HepG2 (cell line): ENCODE measurements at regions not wholly inside any gene's neighbourhood (a gene's known extent, or its start where the extent isn't known, plus 50 kb on each side); places are given as distances from the start of the nearest gene placed in this dataset.

Experiments used
- ATAC-seq: fragments of 200-7000 bp; cut with Tn5 transposase; 3 replicates; pipeline ENCODE4 v1.9.1; 2020; ENCODE audit warnings: mild to moderate bottlenecking, moderate library complexity
- BruUV-seq: library from RNA; stranded (reverse); fragments of 400-500 nt; replicated peaks from 2 replicates; lab custom pipeline; 2021; lab: Mats Ljungman, UMichigan
- CTCF ChIA-PET: fragments of 300-600 bp; formaldehyde crosslinking; extraction: SDS; loops from one replicate; lab custom pipeline; 2021; ENCODE audit warnings: low total read pairs, inconsistent platforms, low intra/inter-chr PET ratio; lab: Yijun Ruan, JAX
- POLR2A ChIA-PET: fragments of 350-600 bp; sonication (Branson Sonifier 250); formaldehyde crosslinking; loops from one replicate; lab custom pipeline; 2020; ENCODE audit warnings: antibody characterized with exemption, inconsistent platforms; lab: Yijun Ruan, JAX
- DNase-seq: peaks from one replicate; pipeline ENCODE4 v3.0.0-alpha.2; 2015; ENCODE audit warnings: low spot score
- FAIRE-seq: peaks from 3 replicates; lab custom pipeline; 2011; peaks lifted over from hg19 to GRCh38; lab: Jason Lieb, UNC
- H2AFZ ChIP-seq: one replicate; pipeline ENCODE4 v1.6.1; 2011; ENCODE audit warnings: low read length, inconsistent platforms
- H3K27ac ChIP-seq: fragments of 300-600 bp; 3 replicates; pipeline ENCODE4 v1.8.0; 2011; ENCODE audit warnings: mixed run types, mild to moderate bottlenecking, mixed read lengths, low read length, inconsistent platforms; ENCODE audit not compliant: insufficient read depth; ENCODE audit errors: extremely low read length
- H3K27me3 ChIP-seq, 2 experiments: fragments of 200-600 bp in 1 of 2; 2 replicates in 1 of 2; 3 replicates in 1 of 2; pipeline versions ENCODE4 v1.6.0 to v1.8.0; 2011; ENCODE audit warnings: low read length in 2 of 2, mild to moderate bottlenecking in 2 of 2, moderate library complexity in 2 of 2, inconsistent platforms in 1 of 2; ENCODE audit not compliant: insufficient read depth in 2 of 2, control insufficient read depth in 1 of 2
- H3K36me3 ChIP-seq, 2 experiments: fragments of 200-600 bp in 1 of 2; replicated peaks in 1 of 2; 2 replicates in 1 of 2; 3 replicates in 1 of 2; pipeline versions ENCODE4 v1.5.1 to v1.8.0; 2011; ENCODE audit warnings: low read length in 2 of 2, inconsistent platforms in 1 of 2; ENCODE audit not compliant: insufficient read depth in 2 of 2, control insufficient read depth in 1 of 2
- H3K4me1 ChIP-seq: 2 replicates; pipeline ENCODE4 v1.5.1; 2012; ENCODE audit warnings: low read length, inconsistent platforms; ENCODE audit not compliant: insufficient read depth
- H3K4me2 ChIP-seq: 2 replicates; pipeline ENCODE4 v1.6.0; 2011; ENCODE audit warnings: low read depth, low read length, inconsistent platforms
- H3K4me3 ChIP-seq, 3 experiments: fragments of 200-600 bp in 1 of 3; sonication (generic), shearing (Covaris generic) in 1 of 3; replicated peaks in 1 of 3; 2 replicates each; pipeline ENCODE4 v1.5.1; 2011 to 2016; ENCODE audit warnings: low read length in 3 of 3, inconsistent platforms in 2 of 3, low read depth in 2 of 3, mild to moderate bottlenecking in 2 of 3, control low read depth in 1 of 3, mixed read lengths in 1 of 3; ENCODE audit not compliant: insufficient read depth in 1 of 3
- H3K79me2 ChIP-seq: one replicate; pipeline ENCODE4 v1.6.1; 2011; ENCODE audit warnings: low read length, inconsistent platforms; ENCODE audit not compliant: insufficient read depth
- H3K9ac ChIP-seq: 2 replicates; pipeline ENCODE4 v1.6.0; 2011; ENCODE audit warnings: mild to moderate bottlenecking, low read depth, low read length, inconsistent platforms; ENCODE audit not compliant: insufficient read depth
- H3K9me3 ChIP-seq: 2 replicates; pipeline ENCODE4 v1.5.1; 2012; ENCODE audit warnings: mild to moderate bottlenecking, low read length
- H4K20me1 ChIP-seq: 2 replicates; pipeline ENCODE4 v1.6.0; 2011; ENCODE audit warnings: inconsistent platforms, mild to moderate bottlenecking, low read length, moderate library complexity; ENCODE audit not compliant: insufficient read depth
- CREBL2 ChIP-seq: sonication (generic); formaldehyde crosslinking; IDR thresholded peaks from 2 replicates; pipeline ENCODE4 v1.8.1; 2023; ENCODE audit warnings: missing genetic modification reagents, mild to moderate bottlenecking, borderline replicate concordance
- DRAP1 ChIP-seq: IDR thresholded peaks from 2 replicates; pipeline ENCODE4 v1.6.1; 2016; ENCODE audit warnings: missing genetic modification reagents, missing compliant biosample characterization
- ETS1 ChIP-seq: sonication (generic); formaldehyde crosslinking; IDR thresholded peaks from 2 replicates; pipeline ENCODE4 v1.4.0; 2020; ENCODE audit warnings: missing genetic modification reagents
- JUN ChIP-seq: sonication (generic); formaldehyde crosslinking; IDR thresholded peaks from 2 replicates; pipeline ENCODE4 v1.4.0; 2020; ENCODE audit warnings: mild to moderate bottlenecking, missing genetic modification reagents
- KMT2A ChIP-seq: sonication (generic); formaldehyde crosslinking; IDR thresholded peaks from 2 replicates; pipeline ENCODE4 v1.4.0; 2020; ENCODE audit warnings: missing genetic modification reagents
- MTF1 ChIP-seq: sonication (generic); formaldehyde crosslinking; IDR thresholded peaks from 2 replicates; pipeline ENCODE4 v1.5.0; 2020; ENCODE audit warnings: missing genetic modification reagents
- MYC ChIP-seq: sonication (generic); formaldehyde crosslinking; IDR thresholded peaks from 2 replicates; pipeline ENCODE4 v1.9.0; 2021; ENCODE audit warnings: missing genetic modification reagents, borderline replicate concordance
- NCOA1 ChIP-seq: sonication (generic); formaldehyde crosslinking; IDR thresholded peaks from 2 replicates; pipeline ENCODE4 v1.9.0; 2021; ENCODE audit warnings: missing genetic modification reagents
- PHF8 ChIP-seq: sonication (generic); formaldehyde crosslinking; IDR thresholded peaks from 2 replicates; pipeline ENCODE4 v1.5.0; 2020; ENCODE audit warnings: missing genetic modification reagents
- PTBP1 ChIP-seq: fragments of 200-400 bp; formaldehyde crosslinking; IDR thresholded peaks from 2 replicates; pipeline ENCODE4 v1.6.1; 2018; ENCODE audit warnings: low read length, low read depth; ENCODE audit not compliant: poor library complexity, severe bottlenecking
- SALL1 ChIP-seq: sonication (generic); formaldehyde crosslinking; IDR thresholded peaks from 2 replicates; pipeline ENCODE4 v1.8.0; 2022; ENCODE audit warnings: mild to moderate bottlenecking, missing genetic modification reagents
- SIX1 ChIP-seq: sonication (generic); formaldehyde crosslinking; IDR thresholded peaks from 2 replicates; pipeline ENCODE4 v1.4.0; 2020; ENCODE audit warnings: missing genetic modification reagents, borderline replicate concordance
- ZNF138 ChIP-seq: sonication (generic); formaldehyde crosslinking; IDR thresholded peaks from 2 replicates; pipeline ENCODE4 v1.5.0; 2020; ENCODE audit warnings: mild to moderate bottlenecking, low read depth, missing genetic modification reagents
- ZNF280B ChIP-seq: sonication (generic); formaldehyde crosslinking; IDR thresholded peaks from 2 replicates; pipeline ENCODE4 v1.5.0; 2020; ENCODE audit warnings: missing genetic modification reagents, mild to moderate bottlenecking, borderline replicate concordance
- ZNF367 ChIP-seq: sonication (generic); formaldehyde crosslinking; IDR thresholded peaks from 2 replicates; pipeline ENCODE4 v1.4.0; 2020; ENCODE audit warnings: missing genetic modification reagents, borderline replicate concordance
- ZNF614 ChIP-seq: IDR thresholded peaks from 2 replicates; pipeline ENCODE4 v1.6.1; 2018; ENCODE audit warnings: missing biosample characterization, missing genetic modification reagents, inconsistent platforms, borderline replicate concordance
- ZNF670 ChIP-seq: sonication (generic); formaldehyde crosslinking; IDR thresholded peaks from 2 replicates; pipeline ENCODE4 v1.8.0; 2022; ENCODE audit warnings: mild to moderate bottlenecking, missing genetic modification reagents, borderline replicate concordance
- ZNF691 ChIP-seq: sonication (generic); formaldehyde crosslinking; IDR thresholded peaks from 2 replicates; pipeline ENCODE4 v1.4.0; 2020; ENCODE audit warnings: missing genetic modification reagents, low read depth, mild to moderate bottlenecking, borderline replicate concordance
- WGBS: methylation state at CpG from one replicate; pipeline ENCODE4 v1.1.6; 2017; ENCODE audit warnings: low lambda C conversion rate; 5-methylcytosine and 5-hydroxymethylcytosine counted together
- in situ Hi-C: cut with HindIII; loops from 2 replicates; pipeline ENCODE4 v1.10.0; 2017; ENCODE audit warnings: low pct_unique_long_range_greater_than_20kb; ENCODE audit not compliant: extremely low pct_ligation_motif_present
- intact Hi-C: fragments of 100-400 bp; cut with micrococcal nuclease; formaldehyde crosslinking; loops from one replicate; pipeline ENCODE4 v1.10.0; 2022; ENCODE audit not compliant: unreplicated experiment

GRCh38 chr5:96499753-96500345 lies 66.8 kb upstream of the PCSK1 start:
- H3K4me1 ChIP-seq, result no peaks in the 10 kb centered on the region
- no peak for DNase-seq
- H3K9ac ChIP-seq, result no peak overlapping the region
- H3K36me3 ChIP-seq, result no peaks in the 10 kb centered on the region
- in situ Hi-C loops, result no loop called here
- ATAC-seq, result no peak
- H2AFZ ChIP-seq, result no peak overlapping the region
- no peaks in the 10 kb centered on the region for H3K79me2 ChIP-seq
- intact Hi-C loops, result no loop called here
- POLR2A ChIA-PET, result no interaction called here
- no peak overlapping the region for H3K4me2 ChIP-seq
- H3K27me3 ChIP-seq, result no peaks in the 10 kb centered on the region; a peak in 1 of 5 replicates
- no peaks in the 10 kb centered on the region for H3K9me3 ChIP-seq
- CTCF ChIA-PET, result no interaction called here
- no TSS peak for BruUV-seq
- TF ChIP-seq PTBP1 (no peak), ZNF138 (CRISPR knock-in tag) (no peak), SALL1 (CRISPR knock-in tag) (no peak), ETS1 (no peak), CREBL2 (CRISPR knock-in tag) (no peak), JUN (no peak), MTF1 (no peak), ZNF280B (no peak), ZNF614 (CRISPR knock-in tag) (no peak), MYC (no peak), ZNF691 (no peak), SIX1 (CRISPR knock-in tag) (no peak), PHF8 (CRISPR knock-in tag) (no peak), ZNF367 (CRISPR knock-in tag) (no peak), KMT2A (no peak), ZNF670 (no peak), NCOA1 (CRISPR knock-in tag) (no peak), DRAP1 (CRISPR knock-in tag) (no peak)
- no peak overlapping the region for H3K4me3 ChIP-seq
- FAIRE-seq, result no peak
- 11% methylated on average over 8 of the region's 8 CpGs for WGBS
- H3K27ac ChIP-seq, result no peak overlapping the region
- H4K20me1 ChIP-seq, result no peaks in the 10 kb centered on the region
